HG03108 (cell line): ENCODE measurements at regions not wholly inside any gene's neighbourhood (a gene's known extent, or its start where the extent isn't known, plus 50 kb on each side); places are given as distances from the start of the nearest gene placed in this dataset.

Experiments used
- ATAC-seq: cut with Tn5 transposase; IDR thresholded peaks from one replicate; pipeline ENCODE4 v1.9.1; 2021; ENCODE audit warnings: moderate library complexity; ENCODE audit not compliant: unreplicated experiment

DNA sequence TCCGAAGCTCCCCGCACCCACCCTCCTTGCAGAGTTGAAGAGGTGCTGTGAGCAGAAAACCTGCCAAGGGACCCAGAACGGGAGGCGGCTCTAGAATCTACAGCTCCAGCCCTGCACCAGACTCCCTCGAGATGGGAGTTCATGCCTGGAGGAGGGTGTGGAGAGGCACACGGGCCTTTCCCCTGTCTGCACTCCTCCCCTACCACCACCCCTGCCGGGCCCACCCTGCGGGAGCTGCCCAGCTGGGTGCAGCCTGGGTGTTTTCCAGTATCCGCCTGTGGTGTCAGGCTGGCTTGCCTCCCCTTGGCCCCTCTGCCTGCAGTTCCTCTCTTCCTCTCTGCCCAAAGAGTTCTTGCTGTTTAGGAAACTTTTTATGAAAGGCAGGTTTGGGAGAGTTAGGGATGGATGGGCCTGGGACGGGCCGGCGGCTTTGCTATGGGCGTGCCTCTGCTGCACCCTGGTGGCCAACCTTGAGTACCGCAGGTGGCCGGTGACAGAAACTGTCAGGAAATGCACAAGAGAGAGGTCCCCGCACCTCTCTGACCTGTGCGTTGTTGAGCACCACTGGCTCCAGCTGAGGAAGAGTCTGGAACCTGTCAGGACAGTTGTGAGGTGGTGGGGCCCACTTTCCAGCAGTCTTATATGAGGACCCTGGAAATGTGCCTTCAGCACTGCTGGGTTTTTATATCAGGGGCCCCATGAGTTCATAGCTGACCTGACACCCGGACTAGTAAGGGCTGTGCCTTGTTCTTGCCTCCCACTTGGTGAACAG, 354.1 kb downstream of the SEC14L1 start:
- ATAC-seq: peak; percentile 46

DNA sequence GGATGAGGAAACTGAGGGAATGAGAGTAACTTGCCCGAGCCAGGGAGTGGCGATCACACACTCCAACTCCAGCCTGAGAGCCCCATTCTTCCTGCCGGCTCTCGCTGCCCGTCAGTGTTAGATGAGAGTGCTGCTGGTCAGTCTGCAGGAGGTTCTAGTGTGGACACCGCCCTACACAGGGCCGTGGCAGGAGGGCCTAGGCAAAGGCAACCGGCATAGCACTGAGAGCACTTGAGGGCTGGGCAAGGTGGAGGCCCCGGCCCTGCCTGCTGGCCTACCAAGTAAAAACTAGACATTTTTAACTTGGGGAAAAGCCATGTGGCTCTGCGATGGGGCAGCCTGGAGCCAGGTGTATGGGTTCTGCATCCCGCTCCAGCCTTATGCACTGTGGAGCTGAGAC, 354.8 kb downstream of the SEC14L1 start:
- ATAC-seq: no peak

DNA sequence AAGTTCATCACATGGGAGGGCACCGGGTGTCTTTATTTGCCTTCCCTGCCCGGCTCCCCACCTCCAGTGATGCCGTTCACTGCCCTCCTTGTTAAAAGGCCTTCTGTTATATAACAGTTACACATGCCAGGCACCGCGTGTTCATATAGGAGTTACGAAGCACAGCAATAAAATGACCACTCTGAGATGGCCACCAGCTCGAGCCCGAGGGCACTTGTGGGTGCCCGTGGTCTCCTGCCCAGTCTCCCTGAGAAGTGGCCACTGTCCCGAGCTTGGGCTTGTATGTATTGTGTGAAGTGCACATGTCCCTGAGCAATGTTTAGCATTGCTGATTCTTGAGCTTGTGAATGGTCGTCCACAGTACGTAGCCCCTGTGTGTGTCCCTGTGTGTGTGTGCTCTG, 355.6 kb downstream of the SEC14L1 start:
- ATAC-seq: no peak

DNA sequence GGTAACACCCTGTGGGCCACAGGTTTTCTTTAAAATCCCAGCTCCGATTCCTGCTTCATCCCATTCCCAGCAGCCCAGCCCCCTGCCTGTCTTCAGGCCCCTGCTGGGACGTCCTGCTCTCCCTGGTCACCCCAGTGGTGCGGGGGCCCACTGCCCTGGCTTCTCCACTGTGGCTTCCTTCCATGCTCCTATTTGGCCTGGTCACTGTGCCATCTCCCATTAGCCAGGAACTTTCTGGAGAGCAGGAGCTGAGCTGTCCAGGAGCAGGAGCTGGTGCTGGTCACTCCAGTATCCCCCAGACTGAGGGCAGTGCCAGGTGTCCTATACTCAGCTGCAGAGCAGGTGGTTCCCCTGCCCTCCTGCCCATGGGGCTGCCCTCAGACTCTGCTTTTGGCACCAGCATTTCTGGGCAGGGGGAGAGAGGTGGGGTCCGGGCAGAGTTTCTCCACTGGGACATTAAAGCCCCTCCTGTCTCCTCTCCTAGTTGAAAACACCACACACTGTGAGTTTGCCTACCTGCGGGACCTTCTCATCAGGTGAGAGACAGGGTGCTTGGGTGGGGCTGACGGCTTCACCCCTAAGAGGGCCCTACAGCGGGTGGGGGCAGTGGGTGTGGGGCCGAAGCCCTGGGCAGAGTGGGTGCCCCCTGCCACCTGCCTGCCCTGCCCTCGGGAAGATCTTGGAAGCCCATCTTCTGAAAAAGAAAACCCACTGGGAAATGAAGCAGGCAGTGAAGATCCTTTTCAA, 356.2 kb downstream of the SEC14L1 start:
- ATAC-seq: no peak

DNA sequence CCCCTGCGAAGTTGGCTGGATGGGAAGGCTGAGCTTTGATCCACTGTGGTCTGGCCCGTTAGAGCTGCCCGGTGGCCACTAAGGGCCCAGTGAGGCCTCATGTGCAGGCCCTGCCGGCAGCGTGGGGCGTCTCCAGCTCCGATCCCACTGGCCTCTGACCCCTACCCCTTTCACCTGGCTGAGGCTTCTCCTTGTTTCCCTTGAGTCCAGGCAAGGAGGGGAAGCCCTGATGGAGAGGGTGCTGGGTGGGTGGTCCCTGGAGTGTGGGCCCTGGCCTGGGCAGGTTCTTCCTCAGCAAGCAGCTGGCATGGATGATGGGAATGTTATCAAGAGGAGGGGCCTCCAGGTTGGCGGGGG, 356.8 kb downstream of the SEC14L1 start:
- no peak for ATAC-seq

DNA sequence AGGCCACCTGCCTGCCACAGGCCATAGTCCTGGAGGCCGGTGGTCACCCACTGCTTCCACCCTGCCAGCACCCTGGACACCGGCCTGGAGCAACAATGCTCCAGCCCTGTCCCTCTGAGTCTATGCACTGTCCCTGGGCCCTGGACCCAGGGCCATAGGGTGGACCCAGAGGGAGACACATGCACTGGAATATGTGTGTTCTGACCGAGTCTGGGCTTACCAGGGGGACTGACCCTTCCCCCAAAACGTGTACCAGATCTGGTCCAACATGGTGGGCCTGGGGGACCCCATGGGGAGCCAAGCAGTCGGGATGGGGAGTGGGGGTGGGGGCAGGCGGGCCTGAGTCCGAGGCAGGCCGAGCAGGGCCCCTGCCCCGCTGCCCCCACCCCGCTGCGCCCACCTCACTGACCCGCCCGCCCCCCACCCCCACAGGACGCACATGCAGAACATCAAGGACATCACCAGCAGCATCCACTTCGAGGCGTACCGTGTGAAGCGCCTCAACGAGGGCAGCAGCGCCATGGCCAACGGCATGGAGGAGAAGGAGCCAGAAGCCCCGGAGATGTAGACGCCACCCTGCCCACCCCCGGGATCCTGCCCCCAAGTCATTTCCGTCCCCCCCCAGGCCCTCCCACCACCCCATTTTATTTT, 357.4 kb downstream of the SEC14L1 start:
- ATAC-seq: no peak

DNA sequence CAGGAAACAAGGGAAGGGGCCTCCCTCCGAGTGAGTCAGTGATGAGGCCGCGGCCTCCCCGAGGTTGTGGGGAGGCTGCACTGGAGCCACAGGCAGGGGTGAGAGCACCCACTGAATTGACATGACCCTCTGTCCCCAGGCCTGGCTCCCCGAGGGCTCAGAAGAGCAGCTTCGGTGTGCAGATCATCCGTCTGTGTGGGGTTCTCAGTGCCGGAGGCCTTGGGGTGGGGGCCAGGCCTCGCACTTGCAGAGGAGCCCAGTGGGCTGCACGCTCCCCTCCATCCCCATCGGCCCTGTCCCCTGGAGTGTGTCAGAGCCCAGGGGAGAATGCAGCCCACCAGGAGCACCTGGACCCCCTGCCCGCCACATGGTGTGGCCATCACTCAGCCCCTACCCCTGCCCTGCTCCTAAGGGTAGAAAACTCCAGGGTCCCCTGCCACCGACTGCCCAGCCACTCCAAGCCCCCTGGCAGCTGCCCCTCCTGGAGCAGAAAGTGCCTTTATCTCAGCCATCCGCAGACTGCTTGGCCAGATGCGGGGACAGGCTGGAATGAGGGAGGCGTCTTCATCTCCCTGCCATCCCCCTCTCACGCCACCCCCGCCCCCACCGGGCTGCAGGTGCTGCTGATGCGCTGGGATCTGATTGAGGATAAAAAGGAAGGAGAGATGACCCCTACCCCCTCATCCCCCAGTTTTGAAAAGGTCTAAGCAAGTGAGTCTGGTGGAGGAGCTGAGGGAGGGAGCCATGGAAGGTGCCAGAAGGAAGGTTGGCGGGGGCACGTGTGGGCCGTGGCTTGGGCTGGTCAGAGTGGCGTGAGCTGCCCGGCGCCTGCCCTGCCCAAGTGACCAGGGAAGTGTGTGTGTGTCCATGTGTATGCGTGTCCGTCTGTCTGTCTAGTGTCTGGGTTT, 358.3 kb downstream of the SEC14L1 start:
- no peak for ATAC-seq

DNA sequence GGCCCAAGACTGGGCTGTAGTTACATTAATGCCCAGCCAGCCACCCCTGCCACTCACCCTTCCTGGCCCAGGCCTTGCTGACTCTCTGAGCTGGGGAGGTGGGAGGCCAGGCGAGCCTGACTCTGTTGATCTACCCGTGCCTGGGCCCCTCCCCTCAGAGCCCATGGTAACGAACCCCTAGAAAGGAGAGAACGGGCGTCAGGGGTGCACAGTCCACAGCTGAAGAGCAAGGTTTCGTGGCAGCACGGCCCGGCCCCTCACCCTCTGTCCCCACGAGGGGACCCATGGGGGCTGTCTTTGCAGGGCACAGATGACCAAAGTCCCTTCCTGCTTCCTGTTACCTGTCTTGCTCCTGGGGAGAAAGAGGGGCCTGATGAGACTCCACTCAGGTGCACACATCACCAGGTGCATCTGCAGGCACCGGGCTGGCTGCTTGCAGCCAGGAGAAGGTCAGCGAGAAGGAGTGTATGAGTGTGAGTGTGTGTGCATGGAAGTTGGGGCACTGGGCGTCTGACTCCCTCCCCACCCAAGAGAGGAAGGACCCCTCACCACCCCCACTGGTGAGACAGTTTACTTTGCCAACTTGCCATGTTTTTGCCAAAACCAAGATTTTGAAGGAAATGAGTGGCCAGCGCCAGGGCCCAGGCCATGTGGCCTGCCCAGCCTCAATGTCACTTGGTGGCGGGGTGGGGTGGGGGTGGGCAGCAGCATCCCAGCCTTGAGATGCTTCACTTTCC, 359.1 kb downstream of the SEC14L1 start:
- no peak for ATAC-seq

DNA sequence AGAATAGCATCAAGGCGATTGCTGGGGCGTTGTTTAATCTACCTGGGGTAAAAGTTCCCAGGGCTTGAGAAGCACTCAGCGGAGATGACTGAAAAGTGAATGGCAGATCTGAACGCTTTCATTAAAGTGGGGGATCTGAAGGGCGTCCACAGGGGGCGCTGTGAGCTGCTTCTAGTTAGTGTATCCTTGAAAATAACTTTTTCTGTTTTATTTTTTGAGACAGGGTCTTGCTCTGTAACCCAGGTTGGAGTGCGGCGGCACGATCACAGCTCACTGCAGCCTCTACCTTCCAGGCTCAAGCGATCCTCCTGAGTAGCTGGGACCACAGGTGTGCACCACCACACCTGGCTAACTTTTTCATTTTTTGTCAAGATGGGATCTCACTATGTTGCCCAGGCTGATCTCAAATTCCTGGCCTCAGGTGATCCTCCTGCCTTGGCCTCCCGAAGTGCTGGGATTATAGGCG, 360.4 kb downstream of the SEC14L1 start:
- no peak for ATAC-seq

DNA sequence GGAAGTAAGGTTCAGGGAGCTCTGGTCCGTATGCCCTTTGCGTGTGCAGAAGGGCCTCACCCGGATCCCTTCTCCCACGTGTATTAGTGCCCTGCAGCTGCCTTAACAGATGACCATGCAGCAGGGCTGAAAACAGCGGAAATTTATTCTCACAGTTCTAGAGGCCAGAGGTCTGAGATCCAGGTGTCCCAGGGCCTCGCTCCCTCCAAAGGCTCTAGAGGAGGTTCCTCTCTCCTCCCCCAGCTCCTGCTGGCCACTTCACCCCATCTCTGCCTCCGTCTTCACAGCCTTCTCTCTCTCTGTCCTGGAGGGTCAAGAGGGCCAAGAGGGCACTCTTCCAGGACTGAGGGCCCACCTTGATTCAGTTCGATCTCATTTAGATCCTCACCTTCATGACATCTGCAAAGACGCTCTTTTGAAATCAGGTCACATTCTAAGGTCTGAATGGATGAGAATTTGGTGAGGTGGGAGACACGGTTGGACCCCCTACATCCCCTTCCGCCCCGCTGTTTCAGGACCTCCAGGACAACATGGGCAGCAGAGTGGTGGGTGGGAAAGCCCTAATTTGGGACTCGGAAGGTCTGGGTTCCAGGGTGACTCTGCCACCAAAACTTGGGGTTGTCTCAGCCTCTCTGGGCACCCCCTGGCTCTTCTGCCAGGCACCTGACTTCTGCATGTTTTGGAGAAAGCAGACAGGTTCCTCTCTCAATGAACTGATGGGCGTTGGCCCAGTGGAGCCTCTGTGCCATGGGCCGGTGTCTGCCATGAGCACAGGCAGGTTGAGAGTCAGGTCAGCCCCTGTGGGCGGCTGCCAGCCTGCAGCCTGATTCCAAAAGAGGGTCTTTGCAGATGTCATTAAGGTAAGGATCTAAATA, 361.2 kb downstream of the SEC14L1 start:
- ATAC-seq: no peak

DNA sequence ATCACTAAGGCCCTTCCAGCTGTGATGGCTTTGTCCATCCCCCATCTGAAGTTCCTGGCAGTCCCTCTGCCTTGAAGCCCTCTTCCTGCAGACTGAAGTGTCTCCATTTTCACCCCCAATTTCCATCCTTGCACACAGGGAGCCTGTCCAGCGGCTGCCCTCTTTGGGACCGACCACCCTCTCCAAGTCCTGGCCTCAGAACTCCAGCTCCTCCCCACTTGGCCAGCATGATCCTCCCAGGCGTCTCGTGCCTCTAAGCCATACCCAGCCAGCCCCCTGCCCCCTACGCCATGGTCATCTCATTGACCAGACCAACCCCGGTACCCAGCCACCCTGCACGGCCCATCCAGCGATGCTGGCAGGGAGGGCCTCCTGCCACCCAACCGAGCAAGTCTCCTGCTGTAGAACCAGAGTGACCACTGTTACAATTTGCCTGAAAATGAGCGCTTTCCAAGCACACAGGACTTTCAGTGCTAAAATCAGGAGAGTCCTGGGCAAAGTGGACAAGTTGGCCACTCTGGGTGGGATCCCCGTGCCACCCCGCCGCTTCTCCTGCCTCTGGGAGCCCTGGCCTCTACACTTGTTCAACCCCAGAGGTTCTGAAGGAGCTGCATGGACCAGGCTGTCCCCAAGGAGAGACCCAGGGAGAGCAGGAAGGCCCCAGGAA, 362.0 kb downstream of the SEC14L1 start:
- no peak for ATAC-seq

DNA sequence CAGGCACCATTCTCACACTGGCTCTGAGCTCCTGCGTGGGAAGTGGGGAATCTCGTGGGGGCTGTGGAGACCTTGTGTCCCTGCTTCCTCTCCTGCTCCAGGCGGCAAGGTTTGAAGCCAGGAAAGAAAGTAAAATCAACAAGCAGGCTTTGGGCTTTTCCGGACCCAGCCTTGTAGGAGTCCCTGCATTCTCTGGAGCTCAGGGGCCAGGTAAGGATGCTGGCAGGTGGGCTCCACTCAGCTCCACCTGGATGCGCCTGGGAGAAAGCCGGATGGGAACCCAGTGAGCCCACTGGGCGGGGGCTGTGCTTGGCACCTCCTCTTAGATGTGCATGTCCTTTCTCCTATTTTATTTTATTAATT, 362.5 kb downstream of the SEC14L1 start:
- no peak for ATAC-seq

DNA sequence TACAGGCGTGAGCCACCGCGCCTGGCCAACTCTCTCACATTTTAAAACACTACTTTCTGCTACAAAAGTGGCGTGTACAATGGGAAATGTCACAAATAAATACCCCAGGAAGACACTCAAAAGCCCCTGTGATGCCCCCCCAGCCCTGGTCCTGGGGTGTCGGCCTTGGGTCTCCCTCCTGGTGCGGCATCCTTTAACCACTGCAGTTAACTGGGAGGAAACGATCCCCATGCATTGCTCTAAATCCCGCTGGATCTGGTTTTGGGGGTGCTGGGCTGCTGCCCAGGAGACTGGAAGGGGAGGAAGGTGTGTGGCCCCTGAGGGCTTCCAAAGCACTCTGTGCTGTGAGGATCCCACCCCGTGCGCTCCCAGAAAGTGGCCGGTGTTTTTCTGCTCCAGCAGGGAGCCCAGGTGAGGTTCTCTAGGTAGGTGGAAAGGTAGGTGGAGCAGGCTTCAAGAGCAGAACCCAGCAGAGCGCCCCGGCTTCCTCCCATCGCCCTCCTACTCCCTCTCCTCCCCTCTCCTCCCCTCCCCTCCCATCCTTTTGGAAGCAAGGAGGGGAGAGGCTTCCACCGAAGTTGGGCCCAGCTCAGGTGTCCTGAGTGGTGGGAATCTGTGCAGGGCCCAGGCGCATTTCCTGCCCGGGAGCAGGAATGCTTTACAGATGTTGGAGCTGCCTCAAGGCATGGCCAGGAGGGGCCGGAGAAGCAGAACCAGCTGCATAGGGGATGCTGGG, 363.3 kb downstream of the SEC14L1 start:
- ATAC-seq: no peak

DNA sequence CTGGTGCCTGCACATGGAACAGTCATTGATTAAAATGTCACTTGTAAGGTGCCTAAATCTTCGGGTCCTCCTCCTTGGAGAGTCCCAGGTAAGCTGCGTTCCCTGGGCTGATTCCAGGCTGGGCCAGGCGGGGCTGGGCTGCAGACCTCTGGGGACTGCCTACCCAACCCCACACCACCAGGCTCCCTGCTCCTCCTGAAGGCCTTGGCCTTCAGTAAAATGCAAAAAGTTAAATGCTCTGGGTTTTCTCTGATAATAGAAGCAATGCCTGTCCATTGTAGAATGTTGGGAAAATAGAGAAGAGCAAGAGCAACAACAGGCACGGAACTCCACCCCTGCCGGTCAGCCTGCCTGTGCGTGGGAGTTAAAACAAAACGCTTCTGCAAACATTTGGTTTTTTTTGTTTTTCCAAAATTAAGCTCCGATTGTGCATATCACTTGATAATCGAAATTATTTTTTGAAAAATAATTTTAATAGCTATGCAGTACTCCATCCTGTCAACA, 363.9 kb downstream of the SEC14L1 start:
- ATAC-seq: no peak

DNA sequence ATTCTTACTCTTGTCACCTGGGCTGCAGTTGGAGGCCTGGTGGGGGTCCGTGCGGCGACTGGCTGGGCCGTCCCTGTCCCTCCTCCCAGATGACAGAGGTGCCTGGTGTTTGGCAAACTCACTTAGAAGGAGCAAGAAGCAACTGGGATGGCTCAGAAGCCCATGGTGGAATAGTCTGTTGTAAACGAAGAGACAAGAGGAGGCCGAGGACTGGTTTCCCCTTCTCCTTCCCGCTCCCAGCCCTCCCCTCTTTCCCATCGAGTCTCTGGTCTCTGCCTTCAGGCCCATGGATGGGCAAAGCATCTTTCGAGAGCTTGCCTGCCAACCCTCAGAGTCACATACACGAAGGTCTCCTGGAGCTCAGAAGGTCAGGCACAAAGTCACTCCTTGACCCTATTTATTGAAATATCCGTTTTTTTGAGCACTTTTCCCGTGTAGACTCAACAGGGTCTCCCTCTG, 364.4 kb downstream of the SEC14L1 start:
- ATAC-seq: no peak

DNA sequence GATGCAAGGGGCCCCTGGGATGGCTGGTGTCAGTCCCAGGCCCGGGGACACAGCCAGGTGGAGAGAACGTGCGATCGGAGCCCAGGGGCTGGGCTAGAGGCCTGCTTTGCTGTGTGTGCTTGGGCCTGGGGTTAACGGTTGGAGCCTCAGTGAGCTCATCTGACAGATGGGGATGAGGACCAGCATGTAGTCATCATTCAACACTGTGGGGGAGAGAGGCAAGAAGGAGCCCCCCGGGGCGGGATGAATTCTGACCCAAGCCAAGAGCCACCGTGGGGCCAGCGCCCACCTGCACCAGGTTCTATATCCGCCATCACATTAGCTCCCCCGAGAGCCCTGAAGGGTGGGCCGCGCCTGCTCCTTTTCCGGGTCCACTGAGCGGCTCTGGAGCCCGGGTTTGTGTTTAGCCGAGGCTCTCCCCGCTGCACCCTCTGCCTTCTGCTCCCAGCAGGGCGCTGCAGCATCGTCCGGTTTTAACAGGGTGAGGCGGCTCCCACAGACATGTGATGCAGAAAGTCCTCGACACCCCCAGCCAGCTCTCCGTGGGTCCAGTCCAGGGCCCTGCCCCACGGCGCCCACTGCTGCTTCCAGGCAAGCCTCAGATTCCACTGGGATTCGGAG, 365.7 kb downstream of the SEC14L1 start:
- no peak for ATAC-seq

DNA sequence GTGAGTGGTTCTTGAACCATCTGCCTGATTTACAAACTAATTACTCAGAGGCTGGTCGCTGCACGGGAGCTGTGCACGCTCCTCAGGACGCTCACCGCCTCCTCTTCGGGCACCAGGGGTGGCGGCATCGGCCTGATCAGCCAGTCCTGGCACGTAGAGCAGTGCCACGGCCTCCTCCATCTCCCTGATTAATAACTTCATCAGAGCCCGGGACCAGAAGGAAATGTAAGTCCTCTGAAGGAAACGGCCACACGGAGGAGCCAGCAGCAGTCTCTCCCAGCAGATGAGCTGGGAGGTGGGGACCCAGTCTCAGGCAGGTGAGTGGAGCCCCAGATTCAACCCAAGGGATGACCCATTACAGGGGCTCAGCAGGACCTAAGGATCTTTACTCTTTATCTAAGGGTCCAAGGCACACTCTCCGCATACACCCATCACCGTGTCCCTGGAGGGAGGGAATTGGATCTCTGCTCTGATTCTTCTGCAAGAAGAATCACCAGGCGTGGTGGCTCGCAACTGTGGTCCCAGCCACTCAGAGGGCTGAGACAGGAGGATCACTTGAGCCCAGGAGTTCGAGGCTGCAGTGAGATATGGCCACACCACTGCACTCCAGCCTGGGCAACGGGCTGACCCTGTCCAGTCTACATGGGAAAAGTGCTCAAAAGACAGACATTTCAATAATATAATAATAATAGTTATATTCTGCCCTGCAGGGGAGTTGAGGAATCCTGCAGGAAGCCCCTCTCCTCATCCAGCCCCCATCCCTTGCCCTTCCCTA, 366.5 kb downstream of the SEC14L1 start:
- ATAC-seq: no peak
